ENCODE measurements at regions not wholly inside any gene's neighbourhood (a gene's known extent, or its start where the extent isn't known, plus 50 kb on each side); places are given as distances from the start of the nearest gene placed in this dataset.

DNA sequence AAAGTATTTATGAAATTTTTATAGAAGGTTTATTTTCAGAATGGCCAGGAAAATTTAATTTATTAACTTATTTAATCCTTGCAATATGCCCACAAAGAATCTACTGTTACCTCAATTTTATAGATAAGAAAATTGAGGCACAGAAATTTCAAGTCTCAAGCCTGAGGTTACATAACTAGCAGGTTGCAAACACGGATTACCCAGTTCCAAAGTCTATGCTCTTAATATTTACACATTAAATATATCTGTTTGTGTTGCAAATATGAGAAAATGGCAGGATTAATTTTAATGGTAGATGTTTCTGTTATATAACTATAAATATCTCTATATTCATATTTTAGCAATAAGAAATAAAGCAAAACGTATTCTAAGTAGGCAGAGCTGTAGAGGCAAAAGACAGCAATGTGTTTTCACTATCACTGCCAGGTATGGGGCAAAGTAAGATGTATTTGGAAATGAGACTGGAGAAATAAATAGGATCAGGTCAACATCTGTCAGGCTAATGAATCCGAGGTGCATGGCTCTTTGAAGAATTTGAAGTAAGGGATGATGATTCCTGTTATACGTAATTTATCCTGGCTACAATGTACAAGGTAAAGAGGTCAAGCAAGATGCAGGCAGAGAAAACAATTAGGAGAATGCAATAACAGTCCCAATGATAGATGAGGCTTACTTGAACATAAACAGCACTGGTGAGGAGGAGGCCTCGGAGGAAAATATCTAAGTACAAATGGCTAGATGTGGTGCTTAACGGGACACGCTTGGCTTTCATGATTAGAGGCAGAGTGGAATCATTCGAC, 354.1 kb upstream of the VSTM2A start:
- Histone ChIP-seq H2AFZ (ENCODE audit: low read depth, low read length) (no peak overlapping the region), H3K79me2 (ENCODE audit: control insufficient read depth, insufficient read depth, low read length) (no peaks in the 10 kb centered on the region), H3K4me2 (ENCODE audit: insufficient read depth, low read length) (no peak overlapping the region), H3K9me1 (replicated peaks; ENCODE audit: control insufficient read depth, extremely low read depth, insufficient read depth, low read length) (no peaks in the 10 kb centered on the region), H3K27me3 (ENCODE audit: control insufficient read depth in 2 of 2, insufficient read depth in 2 of 2, low read length in 2 of 2) (no peaks in the 10 kb centered on the region), H4K20me1 (replicated peaks; ENCODE audit: control insufficient read depth, extremely low read depth, insufficient read depth, low read length) (no peaks in the 10 kb centered on the region), H3K4me3 (replicated peaks in 1 of 3; ENCODE audit: insufficient read depth in 1 of 3, low read depth in 1 of 3, low read length in 3 of 3) (no peak overlapping the region), H3K9ac (replicated peaks; ENCODE audit: extremely low read depth, insufficient read depth, low read length) (no peak overlapping the region), H3K36me3 (ENCODE audit: control insufficient read depth in 2 of 2, extremely low read depth in 1 of 2, insufficient read depth in 2 of 2, low read length in 2 of 2) (no peaks in the 10 kb centered on the region), H3K27ac (ENCODE audit: insufficient read depth, low read depth, low read length) (no peak overlapping the region), H3K9me3 (replicated peaks; ENCODE audit: control insufficient read depth, insufficient read depth, low read length) (peaks cover 4% of the 10 kb centered on the region), H3K4me1 (ENCODE audit: control insufficient read depth, extremely low read depth, insufficient read depth, low read length) (no peaks in the 10 kb centered on the region)
- dilution Hi-C loops (cut with MboI; ENCODE audit: extremely low pct_ligation_motif_present, low sequenced_read_pairs) (no loop called here), intact Hi-C loops (cut with micrococcal nuclease) (no loop called here)
- CTCF ChIA-PET: no interaction called here
- DNase-seq (ENCODE audit: low read depth, low spot score) (no peak), FAIRE-seq (no peak)
- BruUV-seq (replicated peaks): no TSS peak
- TF ChIP-seq GATA2 (IDR thresholded peaks at IDR 0.05; ENCODE audit: insufficient read depth, insufficient read length, low read depth, low read length): no peak
- TF ChIP-seq, protein P1, sequence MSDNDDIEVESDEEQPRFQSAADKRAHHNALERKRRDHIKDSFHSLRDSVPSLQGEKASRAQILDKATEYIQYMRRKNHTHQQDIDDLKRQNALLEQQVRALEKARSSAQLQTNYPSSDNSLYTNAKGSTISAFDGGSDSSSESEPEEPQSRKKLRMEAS (IDR thresholded peaks at IDR 0.05; ENCODE audit: insufficient read depth, insufficient read length): no peak
- TF ChIP-seq FOS (IDR thresholded peaks at IDR 0.05; ENCODE audit: borderline replicate concordance, insufficient read depth, low read length): no peak
- TF ChIP-seq POLR2A (IDR thresholded peaks at IDR 0.05; ENCODE audit: low read depth, low read length): no peak
- no peak for TF ChIP-seq JUN (IDR thresholded peaks at IDR 0.05; ENCODE audit: borderline replicate concordance, insufficient read depth, insufficient read length, low read depth)
- no peak for TF ChIP-seq EZH2 (IDR thresholded peaks at IDR 0.05; ENCODE audit: borderline replicate concordance, low read depth, low read length, severe bottlenecking)
- no peak for TF ChIP-seq MYC (IDR thresholded peaks at IDR 0.05; ENCODE audit: low read depth, low read length)
- TF ChIP-seq, protein P2, sequence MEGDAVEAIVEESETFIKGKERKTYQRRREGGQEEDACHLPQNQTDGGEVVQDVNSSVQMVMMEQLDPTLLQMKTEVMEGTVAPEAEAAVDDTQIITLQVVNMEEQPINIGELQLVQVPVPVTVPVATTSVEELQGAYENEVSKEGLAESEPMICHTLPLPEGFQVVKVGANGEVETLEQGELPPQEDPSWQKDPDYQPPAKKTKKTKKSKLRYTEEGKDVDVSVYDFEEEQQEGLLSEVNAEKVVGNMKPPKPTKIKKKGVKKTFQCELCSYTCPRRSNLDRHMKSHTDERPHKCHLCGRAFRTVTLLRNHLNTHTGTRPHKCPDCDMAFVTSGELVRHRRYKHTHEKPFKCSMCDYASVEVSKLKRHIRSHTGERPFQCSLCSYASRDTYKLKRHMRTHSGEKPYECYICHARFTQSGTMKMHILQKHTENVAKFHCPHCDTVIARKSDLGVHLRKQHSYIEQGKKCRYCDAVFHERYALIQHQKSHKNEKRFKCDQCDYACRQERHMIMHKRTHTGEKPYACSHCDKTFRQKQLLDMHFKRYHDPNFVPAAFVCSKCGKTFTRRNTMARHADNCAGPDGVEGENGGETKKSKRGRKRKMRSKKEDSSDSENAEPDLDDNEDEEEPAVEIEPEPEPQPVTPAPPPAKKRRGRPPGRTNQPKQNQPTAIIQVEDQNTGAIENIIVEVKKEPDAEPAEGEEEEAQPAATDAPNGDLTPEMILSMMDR (IDR thresholded peaks at IDR 0.05; ENCODE audit: extremely low read depth in 1 of 2, insufficient read depth in 1 of 2, low read depth in 1 of 2, low read length in 2 of 2): no peak
- no peak for TF ChIP-seq POLR2AphosphoS5 (IDR thresholded peaks at IDR 0.05; ENCODE audit: insufficient read depth, low read depth, low read length)
- POLR2A ChIA-PET: no interaction called here

All from endothelial cell of umbilical vein (primary cell).